K562 (cell line): ENCODE measurements at regions not wholly inside any gene's neighbourhood (a gene's known extent, or its start where the extent isn't known, plus 50 kb on each side); places are given as distances from the start of the nearest gene placed in this dataset.

Experiments used
- NCOR1 ChIP-seq: fragments of 450-650 bp; IDR thresholded peaks from 2 replicates; pipeline ENCODE4 v1.6.1; 2016; ENCODE audit warnings: mild to moderate bottlenecking, moderate library complexity
- TF ChIP-seq, protein P1 (sequence below), 2 experiments: fragments of 200-800 bp in 1 of 2; sonication (Bioruptor generic) in 1 of 2; sonication (generic) in 1 of 2; formaldehyde crosslinking in 1 of 2; IDR thresholded peaks in 1 of 2; conservative IDR thresholded peaks in 1 of 2; 2 replicates each; pipeline versions ENCODE4 v1.5.0 to v1.6.1; 2016 to 2020; ENCODE audit warnings: missing compliant biosample characterization in 1 of 2, missing genetic modification characterization in 1 of 2, missing genetic modification reagents in 1 of 2
- TF ChIP-seq, protein P2 (sequence below): fragments of 450-650 bp; IDR thresholded peaks from 2 replicates; pipeline ENCODE4 v1.6.1; 2016; ENCODE audit warnings: mild to moderate bottlenecking, moderate library complexity

- TF ChIP-seq, protein P1, sequence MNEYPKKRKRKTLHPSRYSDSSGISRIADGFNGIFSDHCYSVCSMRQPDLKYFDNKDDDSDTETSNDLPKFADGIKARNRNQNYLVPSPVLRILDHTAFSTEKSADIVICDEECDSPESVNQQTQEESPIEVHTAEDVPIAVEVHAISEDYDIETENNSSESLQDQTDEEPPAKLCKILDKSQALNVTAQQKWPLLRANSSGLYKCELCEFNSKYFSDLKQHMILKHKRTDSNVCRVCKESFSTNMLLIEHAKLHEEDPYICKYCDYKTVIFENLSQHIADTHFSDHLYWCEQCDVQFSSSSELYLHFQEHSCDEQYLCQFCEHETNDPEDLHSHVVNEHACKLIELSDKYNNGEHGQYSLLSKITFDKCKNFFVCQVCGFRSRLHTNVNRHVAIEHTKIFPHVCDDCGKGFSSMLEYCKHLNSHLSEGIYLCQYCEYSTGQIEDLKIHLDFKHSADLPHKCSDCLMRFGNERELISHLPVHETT (CRISPR knock-in tag; conservative IDR thresholded peaks at IDR 0.05 in 1 of 2, IDR thresholded peaks at IDR 0.05 in 1 of 2), result no peak
- peak; percentile 54; the same call in 1 of the 2 replicates for TF ChIP-seq NCOR1
- TF ChIP-seq, protein P2, sequence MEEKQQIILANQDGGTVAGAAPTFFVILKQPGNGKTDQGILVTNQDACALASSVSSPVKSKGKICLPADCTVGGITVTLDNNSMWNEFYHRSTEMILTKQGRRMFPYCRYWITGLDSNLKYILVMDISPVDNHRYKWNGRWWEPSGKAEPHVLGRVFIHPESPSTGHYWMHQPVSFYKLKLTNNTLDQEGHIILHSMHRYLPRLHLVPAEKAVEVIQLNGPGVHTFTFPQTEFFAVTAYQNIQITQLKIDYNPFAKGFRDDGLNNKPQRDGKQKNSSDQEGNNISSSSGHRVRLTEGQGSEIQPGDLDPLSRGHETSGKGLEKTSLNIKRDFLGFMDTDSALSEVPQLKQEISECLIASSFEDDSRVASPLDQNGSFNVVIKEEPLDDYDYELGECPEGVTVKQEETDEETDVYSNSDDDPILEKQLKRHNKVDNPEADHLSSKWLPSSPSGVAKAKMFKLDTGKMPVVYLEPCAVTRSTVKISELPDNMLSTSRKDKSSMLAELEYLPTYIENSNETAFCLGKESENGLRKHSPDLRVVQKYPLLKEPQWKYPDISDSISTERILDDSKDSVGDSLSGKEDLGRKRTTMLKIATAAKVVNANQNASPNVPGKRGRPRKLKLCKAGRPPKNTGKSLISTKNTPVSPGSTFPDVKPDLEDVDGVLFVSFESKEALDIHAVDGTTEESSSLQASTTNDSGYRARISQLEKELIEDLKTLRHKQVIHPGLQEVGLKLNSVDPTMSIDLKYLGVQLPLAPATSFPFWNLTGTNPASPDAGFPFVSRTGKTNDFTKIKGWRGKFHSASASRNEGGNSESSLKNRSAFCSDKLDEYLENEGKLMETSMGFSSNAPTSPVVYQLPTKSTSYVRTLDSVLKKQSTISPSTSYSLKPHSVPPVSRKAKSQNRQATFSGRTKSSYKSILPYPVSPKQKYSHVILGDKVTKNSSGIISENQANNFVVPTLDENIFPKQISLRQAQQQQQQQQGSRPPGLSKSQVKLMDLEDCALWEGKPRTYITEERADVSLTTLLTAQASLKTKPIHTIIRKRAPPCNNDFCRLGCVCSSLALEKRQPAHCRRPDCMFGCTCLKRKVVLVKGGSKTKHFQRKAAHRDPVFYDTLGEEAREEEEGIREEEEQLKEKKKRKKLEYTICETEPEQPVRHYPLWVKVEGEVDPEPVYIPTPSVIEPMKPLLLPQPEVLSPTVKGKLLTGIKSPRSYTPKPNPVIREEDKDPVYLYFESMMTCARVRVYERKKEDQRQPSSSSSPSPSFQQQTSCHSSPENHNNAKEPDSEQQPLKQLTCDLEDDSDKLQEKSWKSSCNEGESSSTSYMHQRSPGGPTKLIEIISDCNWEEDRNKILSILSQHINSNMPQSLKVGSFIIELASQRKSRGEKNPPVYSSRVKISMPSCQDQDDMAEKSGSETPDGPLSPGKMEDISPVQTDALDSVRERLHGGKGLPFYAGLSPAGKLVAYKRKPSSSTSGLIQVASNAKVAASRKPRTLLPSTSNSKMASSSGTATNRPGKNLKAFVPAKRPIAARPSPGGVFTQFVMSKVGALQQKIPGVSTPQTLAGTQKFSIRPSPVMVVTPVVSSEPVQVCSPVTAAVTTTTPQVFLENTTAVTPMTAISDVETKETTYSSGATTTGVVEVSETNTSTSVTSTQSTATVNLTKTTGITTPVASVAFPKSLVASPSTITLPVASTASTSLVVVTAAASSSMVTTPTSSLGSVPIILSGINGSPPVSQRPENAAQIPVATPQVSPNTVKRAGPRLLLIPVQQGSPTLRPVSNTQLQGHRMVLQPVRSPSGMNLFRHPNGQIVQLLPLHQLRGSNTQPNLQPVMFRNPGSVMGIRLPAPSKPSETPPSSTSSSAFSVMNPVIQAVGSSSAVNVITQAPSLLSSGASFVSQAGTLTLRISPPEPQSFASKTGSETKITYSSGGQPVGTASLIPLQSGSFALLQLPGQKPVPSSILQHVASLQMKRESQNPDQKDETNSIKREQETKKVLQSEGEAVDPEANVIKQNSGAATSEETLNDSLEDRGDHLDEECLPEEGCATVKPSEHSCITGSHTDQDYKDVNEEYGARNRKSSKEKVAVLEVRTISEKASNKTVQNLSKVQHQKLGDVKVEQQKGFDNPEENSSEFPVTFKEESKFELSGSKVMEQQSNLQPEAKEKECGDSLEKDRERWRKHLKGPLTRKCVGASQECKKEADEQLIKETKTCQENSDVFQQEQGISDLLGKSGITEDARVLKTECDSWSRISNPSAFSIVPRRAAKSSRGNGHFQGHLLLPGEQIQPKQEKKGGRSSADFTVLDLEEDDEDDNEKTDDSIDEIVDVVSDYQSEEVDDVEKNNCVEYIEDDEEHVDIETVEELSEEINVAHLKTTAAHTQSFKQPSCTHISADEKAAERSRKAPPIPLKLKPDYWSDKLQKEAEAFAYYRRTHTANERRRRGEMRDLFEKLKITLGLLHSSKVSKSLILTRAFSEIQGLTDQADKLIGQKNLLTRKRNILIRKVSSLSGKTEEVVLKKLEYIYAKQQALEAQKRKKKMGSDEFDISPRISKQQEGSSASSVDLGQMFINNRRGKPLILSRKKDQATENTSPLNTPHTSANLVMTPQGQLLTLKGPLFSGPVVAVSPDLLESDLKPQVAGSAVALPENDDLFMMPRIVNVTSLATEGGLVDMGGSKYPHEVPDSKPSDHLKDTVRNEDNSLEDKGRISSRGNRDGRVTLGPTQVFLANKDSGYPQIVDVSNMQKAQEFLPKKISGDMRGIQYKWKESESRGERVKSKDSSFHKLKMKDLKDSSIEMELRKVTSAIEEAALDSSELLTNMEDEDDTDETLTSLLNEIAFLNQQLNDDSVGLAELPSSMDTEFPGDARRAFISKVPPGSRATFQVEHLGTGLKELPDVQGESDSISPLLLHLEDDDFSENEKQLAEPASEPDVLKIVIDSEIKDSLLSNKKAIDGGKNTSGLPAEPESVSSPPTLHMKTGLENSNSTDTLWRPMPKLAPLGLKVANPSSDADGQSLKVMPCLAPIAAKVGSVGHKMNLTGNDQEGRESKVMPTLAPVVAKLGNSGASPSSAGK, result 0 out of 2 replicates have a peak, but pooled peaks have one; percentile 9
Measured at GRCh38 chr14:32259368-32260013, 56.4 kb upstream of the RNU6-8 start (continued).
